ENCODE measurements at regions not wholly inside any gene's neighbourhood (a gene's known extent, or its start where the extent isn't known, plus 50 kb on each side); places are given as distances from the start of the nearest gene placed in this dataset.

DNA sequence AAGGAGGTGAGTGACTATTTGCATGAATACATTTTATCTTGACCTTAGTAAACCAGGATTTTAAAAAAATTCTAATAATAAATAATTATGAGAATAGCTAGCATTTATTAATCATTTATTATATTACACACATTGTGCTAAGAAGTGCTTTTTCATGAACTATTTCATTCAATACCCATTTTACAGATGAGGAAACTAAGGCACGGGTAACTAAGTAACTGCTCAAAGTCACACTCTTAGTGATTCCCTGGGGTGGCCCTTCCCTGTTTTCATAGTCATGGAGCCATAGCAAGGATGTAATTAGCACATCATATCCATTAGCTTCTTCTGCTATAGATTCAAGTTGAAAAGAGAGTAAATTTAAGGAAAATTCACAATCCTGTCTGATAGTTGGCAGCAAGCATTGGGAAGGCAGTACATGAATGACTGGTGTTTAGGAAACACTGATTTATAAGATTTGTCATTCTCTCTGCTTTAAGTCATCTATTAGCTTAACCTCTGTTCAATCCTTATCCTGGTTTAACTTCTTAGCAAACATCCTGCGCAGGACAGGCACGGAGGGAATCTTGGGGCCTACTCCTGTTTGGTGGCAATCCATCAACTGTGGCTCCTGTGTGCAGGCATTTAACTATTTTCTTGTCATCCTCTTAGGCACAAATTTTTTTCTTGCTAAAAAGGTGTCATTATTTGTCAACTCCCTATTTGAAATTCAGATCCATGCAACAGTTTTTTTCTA is 68.3 kb downstream of the RIN2 start:
- H3K27ac Mint-ChIP-seq (ENCODE audit: unreplicated experiment) = no peak overlapping the region
- no peaks in the 10 kb centered on the region for H3K4me1 Mint-ChIP-seq (ENCODE audit: low read depth, unreplicated experiment)
- CTCF ChIA-PET = no interaction called here
- no peak for DNase-seq
- TF ChIP-seq, protein P1, sequence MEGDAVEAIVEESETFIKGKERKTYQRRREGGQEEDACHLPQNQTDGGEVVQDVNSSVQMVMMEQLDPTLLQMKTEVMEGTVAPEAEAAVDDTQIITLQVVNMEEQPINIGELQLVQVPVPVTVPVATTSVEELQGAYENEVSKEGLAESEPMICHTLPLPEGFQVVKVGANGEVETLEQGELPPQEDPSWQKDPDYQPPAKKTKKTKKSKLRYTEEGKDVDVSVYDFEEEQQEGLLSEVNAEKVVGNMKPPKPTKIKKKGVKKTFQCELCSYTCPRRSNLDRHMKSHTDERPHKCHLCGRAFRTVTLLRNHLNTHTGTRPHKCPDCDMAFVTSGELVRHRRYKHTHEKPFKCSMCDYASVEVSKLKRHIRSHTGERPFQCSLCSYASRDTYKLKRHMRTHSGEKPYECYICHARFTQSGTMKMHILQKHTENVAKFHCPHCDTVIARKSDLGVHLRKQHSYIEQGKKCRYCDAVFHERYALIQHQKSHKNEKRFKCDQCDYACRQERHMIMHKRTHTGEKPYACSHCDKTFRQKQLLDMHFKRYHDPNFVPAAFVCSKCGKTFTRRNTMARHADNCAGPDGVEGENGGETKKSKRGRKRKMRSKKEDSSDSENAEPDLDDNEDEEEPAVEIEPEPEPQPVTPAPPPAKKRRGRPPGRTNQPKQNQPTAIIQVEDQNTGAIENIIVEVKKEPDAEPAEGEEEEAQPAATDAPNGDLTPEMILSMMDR (IDR thresholded peaks at IDR 0.05; ENCODE audit: unreplicated experiment) = no peak
- intact Hi-C loops (cut with micrococcal nuclease; ENCODE audit: unreplicated experiment) = no loop called here
- no peak overlapping the region for H3K4me3 Mint-ChIP-seq (ENCODE audit: low read depth, unreplicated experiment)
- no TSS peak for BruUV-seq (replicated peaks)
- H3K36me3 Mint-ChIP-seq (ENCODE audit: insufficient read depth, unreplicated experiment) = no peaks in the 10 kb centered on the region
- H3K27me3 Mint-ChIP-seq (ENCODE audit: unreplicated experiment) = no peaks in the 10 kb centered on the region
- peaks cover 2% of the 10 kb centered on the region for H3K9me3 Mint-ChIP-seq (ENCODE audit: low read depth, unreplicated experiment)

DNA sequence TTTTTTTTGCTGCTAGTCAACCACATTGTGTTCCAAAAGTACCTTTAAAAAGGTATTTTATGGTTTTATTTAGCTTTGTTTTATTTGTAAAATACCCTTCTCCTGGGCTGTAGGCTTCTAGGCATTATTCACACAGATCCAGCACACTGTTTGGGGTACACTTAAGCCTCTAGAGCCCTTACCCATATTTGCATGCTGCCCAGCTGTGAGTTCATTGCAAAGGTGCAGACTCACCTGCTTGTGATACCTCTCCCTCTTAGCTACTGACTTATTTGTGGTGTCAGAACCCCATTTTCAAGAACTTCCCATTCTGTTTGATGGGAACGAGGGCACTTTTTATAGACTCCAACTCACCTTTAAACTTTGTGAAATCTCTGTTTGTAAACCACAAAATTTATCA is 69.8 kb downstream of the RIN2 start:
- Mint-ChIP-seq H3K36me3 (ENCODE audit: insufficient read depth, unreplicated experiment) (no peaks in the 10 kb centered on the region), H3K9me3 (ENCODE audit: low read depth, unreplicated experiment) (no peaks in the 10 kb centered on the region), H3K27ac (ENCODE audit: unreplicated experiment) (no peak overlapping the region), H3K4me3 (ENCODE audit: low read depth, unreplicated experiment) (no peak overlapping the region), H3K27me3 (ENCODE audit: unreplicated experiment) (no peaks in the 10 kb centered on the region), H3K4me1 (ENCODE audit: low read depth, unreplicated experiment) (no peaks in the 10 kb centered on the region)
- no peak for DNase-seq
- BruUV-seq (replicated peaks) = no TSS peak
- intact Hi-C loops (cut with micrococcal nuclease; ENCODE audit: unreplicated experiment) = no loop called here
- TF ChIP-seq, protein P1 (IDR thresholded peaks at IDR 0.05; ENCODE audit: unreplicated experiment) = no peak
- CTCF ChIA-PET = no interaction called here

DNA sequence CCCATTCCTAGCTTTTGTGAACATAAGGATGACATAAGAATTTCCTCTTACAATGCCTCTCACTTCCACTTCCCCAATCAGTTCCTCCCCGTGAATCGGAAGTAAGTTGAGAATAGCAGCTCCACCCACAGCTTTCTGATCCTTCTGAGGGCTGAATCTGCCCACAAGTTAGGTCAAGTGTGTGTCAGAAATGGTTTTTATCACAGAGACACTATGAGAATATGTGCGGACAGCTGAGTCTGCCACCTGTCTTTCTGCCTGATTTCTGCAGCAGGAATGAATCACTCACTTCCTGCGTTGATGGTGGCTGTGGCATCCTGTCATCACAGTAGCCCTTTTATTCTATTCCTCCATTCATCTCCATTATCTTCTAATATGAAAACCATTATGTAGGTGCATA is 70.2 kb downstream of the RIN2 start:
- Mint-ChIP-seq H3K36me3 (ENCODE audit: insufficient read depth, unreplicated experiment) (no peaks in the 10 kb centered on the region), H3K4me3 (ENCODE audit: low read depth, unreplicated experiment) (no peak overlapping the region), H3K27me3 (ENCODE audit: unreplicated experiment) (no peaks in the 10 kb centered on the region), H3K27ac (ENCODE audit: unreplicated experiment) (no peak overlapping the region), H3K9me3 (ENCODE audit: low read depth, unreplicated experiment) (no peaks in the 10 kb centered on the region), H3K4me1 (ENCODE audit: low read depth, unreplicated experiment) (no peaks in the 10 kb centered on the region)
- no TSS peak for BruUV-seq (replicated peaks)
- TF ChIP-seq, protein P1 (IDR thresholded peaks at IDR 0.05; ENCODE audit: unreplicated experiment) = no peak
- intact Hi-C loops (cut with micrococcal nuclease; ENCODE audit: unreplicated experiment) = no loop called here
- CTCF ChIA-PET = no interaction called here
- DNase-seq = no peak

DNA sequence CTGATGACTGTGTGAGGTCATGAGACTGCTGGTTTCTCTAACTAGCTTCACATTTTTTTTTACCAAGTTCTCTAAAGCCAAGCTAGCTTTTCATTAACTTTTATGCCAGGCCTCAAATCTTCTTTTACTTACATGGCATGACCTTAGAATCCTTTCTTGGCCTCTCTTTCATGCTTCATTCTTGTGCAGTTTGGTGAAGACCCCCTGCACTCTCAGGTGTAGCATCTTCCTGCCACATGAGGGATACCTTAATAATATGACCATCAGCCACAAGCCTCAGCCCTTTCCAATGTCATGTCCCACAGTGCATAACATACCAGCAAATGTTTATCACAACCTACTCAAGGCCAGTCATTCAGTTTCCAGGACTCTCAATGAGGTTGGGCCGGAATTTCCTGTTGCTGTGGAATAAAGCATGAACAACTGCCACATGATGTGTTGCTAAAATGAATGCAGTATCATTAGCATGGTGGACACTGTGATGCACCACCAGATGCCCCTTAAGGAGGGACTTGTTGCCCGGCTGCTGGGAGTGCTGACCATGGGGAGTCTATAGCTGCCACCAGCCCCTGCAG is 72.2 kb downstream of the RIN2 start:
- Mint-ChIP-seq H3K9me3 (ENCODE audit: low read depth, unreplicated experiment) (no peaks in the 10 kb centered on the region), H3K27me3 (ENCODE audit: unreplicated experiment) (no peaks in the 10 kb centered on the region), H3K36me3 (ENCODE audit: insufficient read depth, unreplicated experiment) (no peaks in the 10 kb centered on the region), H3K27ac (ENCODE audit: unreplicated experiment) (no peak overlapping the region), H3K4me3 (ENCODE audit: low read depth, unreplicated experiment) (no peak overlapping the region), H3K4me1 (ENCODE audit: low read depth, unreplicated experiment) (no peaks in the 10 kb centered on the region)
- TF ChIP-seq, protein P1 (IDR thresholded peaks at IDR 0.05; ENCODE audit: unreplicated experiment) = no peak
- CTCF ChIA-PET = no interaction called here
- DNase-seq = no peak
- BruUV-seq (replicated peaks) = no TSS peak
- intact Hi-C loops (cut with micrococcal nuclease; ENCODE audit: unreplicated experiment) = no loop called here
